ENCODE measurements at regions not wholly inside any gene's neighbourhood (a gene's known extent, or its start where the extent isn't known, plus 50 kb on each side); places are given as distances from the start of the nearest gene placed in this dataset.

GRCh38 chr18:51957001-51957400, 383.0 kb upstream of the DCC start:
- Histone ChIP-seq H3K27me3 (no peaks in the 10 kb centered on the region), H3K27ac (no peak overlapping the region), H3K36me3 (replicated peaks in 1 of 2; ENCODE audit: insufficient read depth in 1 of 2, low read depth in 2 of 2) (no peaks in the 10 kb centered on the region), H3K4me3 (no peak overlapping the region), H3K9me3 (no peaks in the 10 kb centered on the region), H3K4me1 (no peaks in the 10 kb centered on the region)
- 59 to 70% methylated on average over 4 of the region's 4 CpGs for WGBS, 2 donors
- intact Hi-C loops (cut with DNase I), result no loop called here
- DNase-seq, result no peak
- TF ChIP-seq CTCF (IDR thresholded peaks at IDR 0.05), result no peak
- no peak for TF ChIP-seq POLR2A (IDR thresholded peaks at IDR 0.05)
- no peak for ATAC-seq

DNA sequence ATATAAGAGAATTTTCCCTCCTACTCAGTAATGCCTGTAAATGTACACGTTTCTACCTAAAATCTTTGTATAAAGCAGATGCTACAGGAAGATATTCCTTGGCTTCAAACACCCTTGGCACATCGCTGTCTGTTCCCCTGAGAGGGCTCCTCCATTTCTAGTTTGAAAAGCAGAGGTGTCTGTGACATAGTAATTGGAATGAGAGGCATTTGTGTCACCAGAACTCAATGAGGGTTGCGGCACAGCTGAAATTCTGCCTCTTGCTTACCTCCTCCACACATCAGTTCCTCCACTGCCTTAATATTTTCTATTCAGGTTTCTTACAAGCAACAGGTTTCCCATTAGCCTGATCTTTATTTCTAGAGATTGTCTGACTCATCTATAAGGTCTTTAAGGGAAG, 359.9 kb upstream of the DCC start:
- TF ChIP-seq POLR2A (IDR thresholded peaks at IDR 0.05) (no peak), CTCF (IDR thresholded peaks at IDR 0.05) (no peak)
- WGBS, 2 donors, result 63 to 67% methylated on average over 3 of the region's 3 CpGs
- intact Hi-C loops (cut with DNase I), result no loop called here
- DNase-seq, result no peak
- Histone ChIP-seq H3K4me1 (no peaks in the 10 kb centered on the region), H3K9me3 (no peaks in the 10 kb centered on the region), H3K27me3 (no peaks in the 10 kb centered on the region), H3K27ac (no peak overlapping the region), H3K4me3 (no peak overlapping the region), H3K36me3 (replicated peaks in 1 of 2; ENCODE audit: insufficient read depth in 1 of 2, low read depth in 2 of 2) (no peaks in the 10 kb centered on the region)
- no peak for ATAC-seq

DNA sequence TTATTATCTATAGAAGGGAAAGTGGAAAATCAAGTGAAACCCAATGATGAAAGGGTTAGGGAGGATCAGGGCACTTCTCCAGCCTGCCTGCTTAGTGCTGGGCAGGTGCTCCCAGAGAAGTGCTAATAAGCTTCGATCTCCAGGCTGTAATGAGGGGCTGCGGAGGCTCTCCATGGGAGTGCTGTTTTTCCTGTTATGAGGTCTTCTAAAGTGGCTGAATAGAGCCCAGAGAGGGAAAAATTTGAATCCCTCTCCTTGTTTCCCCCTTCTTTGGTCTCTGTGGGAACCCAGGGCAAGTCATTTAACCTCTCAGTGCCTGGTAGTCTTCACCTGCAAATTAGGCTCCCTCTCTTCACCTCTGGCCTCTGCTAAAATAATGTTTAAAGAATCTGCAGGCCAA, 351.7 kb upstream of the DCC start:
- intact Hi-C loops (cut with DNase I), result no loop called here
- Histone ChIP-seq H3K36me3 (replicated peaks in 1 of 2; ENCODE audit: insufficient read depth in 1 of 2, low read depth in 2 of 2) (no peaks in the 10 kb centered on the region), H3K4me1 (no peaks in the 10 kb centered on the region), H3K27ac (no peak overlapping the region), H3K9me3 (no peaks in the 10 kb centered on the region), H3K27me3 (no peaks in the 10 kb centered on the region), H3K4me3 (no peak overlapping the region)
- TF ChIP-seq POLR2A (IDR thresholded peaks at IDR 0.05) (no peak), CTCF (IDR thresholded peaks at IDR 0.05) (no peak)
- WGBS, 2 donors, result 8 to 13% methylated on average over 2 of the region's 2 CpGs
- DNase-seq, result no peak
- ATAC-seq, result no peak

DNA sequence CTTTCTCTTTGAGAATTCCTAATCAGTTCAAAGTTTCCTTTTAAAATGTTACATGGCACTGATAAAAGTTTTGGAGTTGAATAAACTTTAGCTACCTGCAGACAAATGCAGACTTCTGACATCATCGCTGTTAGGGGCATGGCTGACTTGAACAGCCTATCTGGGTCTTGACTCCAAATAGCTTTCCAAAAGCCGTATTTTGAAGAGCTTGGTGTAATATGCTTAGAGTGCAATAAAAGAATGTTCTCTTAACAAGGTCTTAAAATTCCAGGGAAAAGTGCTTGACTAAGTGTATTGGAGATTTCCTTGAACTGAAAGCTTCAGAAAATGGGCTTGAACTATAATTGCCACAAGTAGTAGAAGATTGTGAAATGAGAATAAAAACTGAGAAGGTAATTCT, 342.9 kb upstream of the DCC start:
- WGBS, 2 donors, result 75 to 81% methylated on average over 2 of the region's 2 CpGs
- Histone ChIP-seq H3K27me3 (no peaks in the 10 kb centered on the region), H3K4me1 (no peaks in the 10 kb centered on the region), H3K27ac (no peak overlapping the region), H3K36me3 (replicated peaks in 1 of 2; ENCODE audit: insufficient read depth in 1 of 2, low read depth in 2 of 2) (no peaks in the 10 kb centered on the region), H3K4me3 (no peak overlapping the region), H3K9me3 (no peaks in the 10 kb centered on the region)
- intact Hi-C loops (cut with DNase I), result no loop called here
- no peak for DNase-seq
- no peak for ATAC-seq
- TF ChIP-seq POLR2A (IDR thresholded peaks at IDR 0.05), result no peak
- no peak for TF ChIP-seq CTCF (IDR thresholded peaks at IDR 0.05)

- no peak for TF ChIP-seq POLR2A (IDR thresholded peaks at IDR 0.05)
- Histone ChIP-seq H3K4me1 (no peaks in the 10 kb centered on the region), H3K27me3 (no peaks in the 10 kb centered on the region), H3K9me3 (no peaks in the 10 kb centered on the region), H3K4me3 (no peak overlapping the region), H3K36me3 (replicated peaks in 1 of 2; ENCODE audit: insufficient read depth in 1 of 2, low read depth in 2 of 2) (no peaks in the 10 kb centered on the region), H3K27ac (no peak overlapping the region)
- DNase-seq (no peak), ATAC-seq (no peak)
- 51 to 59% methylated on average over 3 of the region's 3 CpGs for WGBS, 2 donors
- intact Hi-C loops (cut with DNase I), result no loop called here
Observed at GRCh38 chr18:51998066-51998465, 341.9 kb upstream of the DCC start.

All from body of pancreas (tissue), 4 donors.